ENCODE measurements at regions not wholly inside any gene's neighbourhood (a gene's known extent, or its start where the extent isn't known, plus 50 kb on each side); places are given as distances from the start of the nearest gene placed in this dataset.
"Not testable (repeated sequence)": the region's sequence is repeated elsewhere in the genome, so short reads cannot be mapped to it uniquely, and the experiment has no call there.

GRCh38 chr1:67513392-67514294 is 83.4 kb upstream of the SERBP1 start:
- TF ChIP-seq CTCF (IDR thresholded peaks at IDR 0.05); EZH2 (IDR thresholded peaks at IDR 0.05; ENCODE audit: borderline replicate concordance, insufficient read depth, low read depth, low read length, poor library complexity, severe bottlenecking): not testable (repeated sequence)
